ENCODE measurements at regions not wholly inside any gene's neighbourhood (a gene's known extent, or its start where the extent isn't known, plus 50 kb on each side); places are given as distances from the start of the nearest gene placed in this dataset.
A peak's percentile ranks its signal among the peaks of the same experiment; 100 is the strongest.
"Not testable (repeated sequence)": the region's sequence is repeated elsewhere in the genome, so short reads cannot be mapped to it uniquely, and the experiment has no call there.

GRCh38 chr16:86220561-86220960 is 289.8 kb upstream of the FOXF1 start:
- intact Hi-C loops (cut with DNase I) = no loop called here
- DNase-seq = no peak

GRCh38 chr16:86221085-86221484 is 289.2 kb upstream of the FOXF1 start:
- intact Hi-C loops (cut with DNase I) = no loop called here
- DNase-seq = peak in 4 of 42 donors; percentile 6 to 15 (median 9)

- intact Hi-C loops (cut with DNase I) = no loop called here
- peak in 5 of 42 donors; percentile 1 to 26 (median 12) for DNase-seq
Observed at GRCh38 chr16:86222547-86222946, 287.8 kb upstream of the FOXF1 start.

- no peak for DNase-seq
- intact Hi-C loops (cut with DNase I) = no loop called here
Observed at GRCh38 chr16:86222965-86223551, 287.3 kb upstream of the FOXF1 start.

GRCh38 chr16:86224126-86224525 is 286.2 kb upstream of the FOXF1 start:
- intact Hi-C loops (cut with DNase I) = no loop called here

GRCh38 chr16:86224629-86225028 is 285.7 kb upstream of the FOXF1 start:
- intact Hi-C loops (cut with DNase I) = no loop called here

More at GRCh38 chr16:86224126-86224525, 286.2 kb upstream of the FOXF1 start:
- DNase-seq = peak in 2 of 42 donors; percentile 1 to 8

GRCh38 chr16:86225905-86226371 is 284.4 kb upstream of the FOXF1 start:
- peak in 2 of 42 donors; percentile 2 to 7 for DNase-seq
- intact Hi-C loops (cut with DNase I) = no loop called here

More at GRCh38 chr16:86224629-86225028, 285.7 kb upstream of the FOXF1 start:
- no peak for DNase-seq

GRCh38 chr16:86227041-86227440 is 283.3 kb upstream of the FOXF1 start:
- peak in 2 of 42 donors; percentile 7 to 8 for DNase-seq
- intact Hi-C loops (cut with DNase I) = no loop called here

- intact Hi-C loops (cut with DNase I) = no loop called here
- peak in 2 of 42 donors; percentile 5 to 10 for DNase-seq
Observed at GRCh38 chr16:86227801-86228200, 282.5 kb upstream of the FOXF1 start.

- intact Hi-C loops (cut with DNase I) = no loop called here
- DNase-seq = peak in 1 of 42 donors; percentile 11
Observed at GRCh38 chr16:86228713-86229112, 281.6 kb upstream of the FOXF1 start.

GRCh38 chr16:86229283-86229682 is 281.0 kb upstream of the FOXF1 start:
- intact Hi-C loops (cut with DNase I) = no loop called here
- peak in 2 of 42 donors; percentile 5 to 11 for DNase-seq

- intact Hi-C loops (cut with DNase I) = no loop called here
- peak in 10 of 42 donors; percentile 1 to 32 (median 13) for DNase-seq
Observed at GRCh38 chr16:86229866-86230656, 280.3 kb upstream of the FOXF1 start.

- intact Hi-C loops (cut with DNase I) = no loop called here
- peak in 32 of 42 donors; percentile 8 to 79 (median 42) for DNase-seq
Observed at GRCh38 chr16:86231321-86231995, 278.9 kb upstream of the FOXF1 start.

GRCh38 chr16:86231996-86232350 is 278.4 kb upstream of the FOXF1 start:
- intact Hi-C loops (cut with DNase I) = no loop called here
- DNase-seq = peak in 1 of 42 donors; percentile 46

GRCh38 chr16:86232496-86232895 is 277.8 kb upstream of the FOXF1 start:
- DNase-seq = peak in 5 of 42 donors; percentile 1 to 25 (median 7)
- intact Hi-C loops (cut with DNase I) = no loop called here

GRCh38 chr16:86233506-86233905 is 276.8 kb upstream of the FOXF1 start:
- DNase-seq = peak in 2 of 42 donors; percentile 13 to 19
- intact Hi-C loops (cut with DNase I) = not testable (repeated sequence)

- intact Hi-C loops (cut with DNase I) = no loop called here
Observed at GRCh38 chr16:86239381-86239780, 270.9 kb upstream of the FOXF1 start.

GRCh38 chr16:86240716-86241363 is 269.5 kb upstream of the FOXF1 start:
- intact Hi-C loops (cut with DNase I) = no loop called here
- DNase-seq = peak in 3 of 42 donors; percentile 1 to 25 (median 22)

More at GRCh38 chr16:86239381-86239780, 270.9 kb upstream of the FOXF1 start:
- peak in 2 of 42 donors; percentile 16 to 35 for DNase-seq

- intact Hi-C loops (cut with DNase I) = no loop called here
- peak in 3 of 42 donors; percentile 2 to 35 (median 34) for DNase-seq
Observed at GRCh38 chr16:86241681-86242080, 268.6 kb upstream of the FOXF1 start.

Data from head of caudate nucleus (tissue), 42 donors.